ENCODE measurements at regions not wholly inside any gene's neighbourhood (a gene's known extent, or its start where the extent isn't known, plus 50 kb on each side); places are given as distances from the start of the nearest gene placed in this dataset.
"Not testable (repeated sequence)": the region's sequence is repeated elsewhere in the genome, so short reads cannot be mapped to it uniquely, and the experiment has no call there.

DNA sequence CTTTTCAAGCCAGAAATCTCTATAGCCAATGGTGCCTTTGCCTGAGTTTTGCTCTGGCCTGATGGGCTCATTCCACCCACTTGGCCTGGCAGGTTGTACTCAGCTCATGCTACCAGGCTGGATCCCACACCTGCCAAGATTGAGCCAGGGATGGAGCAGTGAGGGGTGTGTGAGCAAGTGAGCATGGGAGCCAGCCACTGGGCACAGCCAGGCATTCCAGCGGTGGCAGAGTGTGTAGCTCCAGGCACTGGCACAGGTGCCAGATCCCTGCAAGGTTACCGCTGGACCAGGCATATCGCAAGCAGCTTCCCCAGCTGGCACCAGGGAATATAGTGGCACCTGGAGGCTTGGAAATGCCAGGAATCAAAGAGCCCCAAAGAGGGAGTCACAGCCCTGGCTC, 2395.6 kb upstream of the C9orf72 start:
- no peak for DNase-seq

DNA sequence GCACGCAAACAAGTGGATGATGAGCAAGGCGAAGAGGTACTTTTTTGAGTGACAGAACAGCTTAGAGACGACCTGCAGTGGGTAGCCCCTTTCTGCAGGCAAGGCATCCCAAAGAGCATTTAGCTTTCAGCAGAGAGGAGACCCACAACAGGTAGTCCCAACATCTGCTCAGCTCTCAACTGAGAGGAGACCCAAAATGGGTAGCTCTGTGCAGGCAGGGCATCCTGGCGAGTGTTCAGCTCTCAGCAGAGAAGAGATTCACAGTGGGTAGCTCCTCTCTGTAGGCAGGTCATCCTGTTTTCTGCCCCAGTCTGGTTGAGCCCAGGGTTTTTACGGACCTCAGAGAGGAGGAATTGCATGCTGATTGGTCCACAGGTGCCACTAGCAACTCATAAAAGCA, 2396.1 kb upstream of the C9orf72 start:
- DNase-seq = no peak

DNA sequence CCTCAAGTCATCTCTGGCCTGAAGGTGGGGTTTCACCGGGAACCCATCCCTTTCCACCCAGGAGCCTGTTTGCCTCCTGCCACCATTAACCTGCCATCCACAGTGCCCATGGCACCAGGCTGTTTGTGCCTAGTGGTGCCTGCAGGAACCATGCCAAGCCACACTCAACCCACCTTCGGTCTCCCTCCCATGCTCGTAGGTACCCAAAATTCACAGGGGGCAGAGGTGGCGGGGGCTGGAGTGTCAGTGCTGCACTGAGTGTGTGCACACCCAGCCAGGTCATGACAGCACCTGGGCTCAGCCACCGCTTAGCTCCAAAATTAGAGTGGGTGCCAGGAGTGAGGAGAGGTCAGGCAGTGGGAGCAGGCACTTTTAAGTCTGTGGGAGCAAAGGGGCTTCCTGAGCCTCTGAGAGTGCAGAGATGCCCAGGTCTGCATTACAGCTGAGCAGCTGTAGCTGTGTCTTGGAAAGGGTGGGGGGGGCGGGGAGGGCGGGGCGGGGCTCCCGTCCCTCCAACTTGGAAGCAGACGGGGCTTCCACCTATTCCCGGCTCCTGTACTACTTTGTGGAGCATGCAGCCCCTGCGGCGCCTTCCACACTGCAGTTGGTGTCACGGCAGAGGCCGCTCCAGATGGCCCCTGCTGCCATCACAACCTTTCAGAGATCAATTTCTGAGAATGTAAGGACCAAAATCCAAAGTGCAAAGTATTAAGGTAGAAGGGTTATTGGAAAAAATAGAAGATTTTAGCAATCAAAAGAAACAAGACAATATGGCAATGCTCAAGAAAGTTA, 2396.8 kb upstream of the C9orf72 start:
- no peak for DNase-seq

DNA sequence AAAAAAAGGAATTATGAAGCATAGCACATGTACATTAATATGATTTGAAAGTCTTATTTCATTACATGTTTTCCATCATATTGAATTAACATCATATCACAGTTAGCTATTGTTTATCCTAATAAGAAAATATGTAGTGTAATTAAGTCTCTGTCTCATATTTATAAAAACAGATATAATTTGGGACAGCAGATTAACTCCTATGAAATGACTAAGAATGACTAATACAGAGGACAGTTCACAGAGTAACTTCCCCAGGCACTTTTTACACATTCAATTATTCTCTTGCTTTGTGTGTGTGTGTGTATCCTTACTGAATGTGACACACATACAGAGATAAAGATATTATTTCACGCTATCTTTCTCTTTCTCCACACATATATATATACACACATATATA, 2400.9 kb upstream of the C9orf72 start:
- DNase-seq = no peak

DNA sequence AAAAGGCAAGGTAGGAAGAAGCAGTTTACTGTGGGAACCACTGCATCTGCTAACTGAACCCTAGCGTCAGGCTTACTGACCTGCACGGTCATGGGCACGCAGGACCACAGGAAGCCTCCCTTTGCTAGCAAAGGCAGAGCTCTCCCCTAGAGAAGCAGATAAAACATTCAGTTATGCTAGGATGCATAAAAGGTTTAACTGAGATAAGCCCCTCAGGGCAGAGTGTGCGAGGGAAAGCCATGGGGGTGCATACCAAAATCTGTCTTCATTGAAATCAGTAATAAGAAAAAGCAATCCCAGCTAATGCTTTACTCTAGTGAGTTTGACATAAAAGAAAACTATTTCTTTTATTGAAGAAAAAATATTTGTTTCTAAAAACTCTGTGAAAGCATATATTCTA, 2403.7 kb upstream of the C9orf72 start:
- DNase-seq = no peak

DNA sequence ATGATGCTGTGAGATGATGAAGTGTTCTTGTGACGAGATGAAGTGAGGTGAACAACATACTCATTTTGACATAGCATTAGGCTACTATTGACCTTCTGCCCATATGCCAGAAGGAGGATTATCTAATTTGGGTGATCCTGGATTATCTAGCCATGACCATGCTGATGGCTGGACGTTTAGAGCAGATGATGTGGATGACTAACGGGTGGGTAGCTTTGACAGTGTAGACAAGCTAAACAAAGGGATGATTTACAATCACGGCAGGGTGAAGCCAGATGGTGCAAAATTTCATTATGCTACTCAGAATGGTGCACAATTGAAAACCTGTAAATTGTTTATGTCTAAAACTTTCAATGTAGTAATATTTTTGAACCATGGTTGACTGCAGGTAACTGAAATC, 2403.4 kb upstream of the ACO1 start:
- DNase-seq = no peak

DNA sequence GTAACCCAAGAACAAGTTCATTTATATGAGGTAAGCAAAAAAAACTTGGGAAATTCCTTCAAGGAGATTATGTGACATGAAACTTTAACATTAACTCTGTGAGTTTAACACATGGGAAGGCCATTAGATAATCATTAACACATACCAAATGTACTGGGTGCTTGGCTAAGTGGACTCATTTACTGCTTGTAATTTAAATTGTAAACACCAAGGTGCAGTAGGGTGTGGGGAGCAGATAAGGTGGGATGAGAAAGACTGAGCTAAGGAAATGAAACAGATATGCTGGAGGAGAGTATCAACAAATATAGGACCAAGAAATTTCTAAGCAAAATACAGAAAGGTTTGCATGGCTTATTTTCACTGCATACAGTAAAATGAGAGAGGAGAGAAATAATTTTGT, 2384.8 kb upstream of the ACO1 start:
- no peak for DNase-seq

DNA sequence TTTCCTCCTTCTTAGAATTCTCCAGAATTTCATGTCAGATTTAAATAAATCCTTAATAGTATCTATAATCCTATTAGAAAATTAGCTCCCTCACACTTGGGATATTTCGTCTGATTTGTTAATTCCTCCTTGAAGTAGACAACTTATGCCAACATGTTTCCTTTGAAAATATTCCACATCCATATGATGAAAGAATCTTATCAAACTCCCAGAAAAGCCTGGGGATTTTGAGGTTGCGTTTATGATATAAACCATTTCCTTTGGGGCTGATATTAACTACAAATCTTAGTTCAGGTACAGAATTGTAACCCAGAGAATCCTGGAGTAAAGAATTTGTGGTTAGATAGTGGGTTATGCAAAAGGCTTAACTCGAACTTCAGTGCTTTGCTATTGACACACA, 2373.8 kb upstream of the ACO1 start:
- no peak for DNase-seq

DNA sequence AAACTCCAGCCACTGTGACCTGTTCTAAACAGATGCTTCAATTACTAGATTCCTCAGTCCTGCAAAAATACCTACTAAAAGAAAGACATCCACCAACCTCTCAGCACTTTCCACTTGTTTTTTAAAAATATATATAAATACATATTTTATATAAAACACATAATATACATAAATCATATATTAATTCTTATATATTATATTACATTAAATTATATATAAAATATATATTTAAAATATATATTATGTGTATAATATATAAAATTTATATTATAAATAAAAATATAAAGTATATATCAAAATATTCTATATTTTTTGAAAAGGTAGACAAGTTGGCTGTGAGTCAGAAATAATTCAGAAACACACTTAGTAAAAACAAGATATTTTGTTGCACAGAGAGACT, 2371.8 kb upstream of the ACO1 start:
- DNase-seq = no peak

DNA sequence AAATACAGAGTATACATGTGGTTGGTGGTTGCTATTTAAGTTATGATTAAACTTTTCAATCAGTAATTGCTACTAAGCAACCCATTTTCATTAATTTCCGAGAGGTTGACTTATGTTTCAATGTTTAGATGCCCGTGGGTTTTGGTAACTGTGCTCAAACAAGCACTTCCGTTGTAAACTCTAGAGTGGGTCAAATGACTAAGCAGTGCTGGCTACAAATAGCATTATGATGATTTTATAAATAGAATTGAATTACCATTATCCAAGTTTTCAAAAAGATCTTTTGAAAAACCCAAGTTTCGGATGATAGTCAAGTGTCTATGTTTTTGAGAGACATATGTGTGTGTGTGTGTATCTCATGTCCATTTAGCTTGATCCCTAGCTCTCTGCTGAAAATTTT, 2369.4 kb upstream of the ACO1 start:
- DNase-seq = no peak

DNA sequence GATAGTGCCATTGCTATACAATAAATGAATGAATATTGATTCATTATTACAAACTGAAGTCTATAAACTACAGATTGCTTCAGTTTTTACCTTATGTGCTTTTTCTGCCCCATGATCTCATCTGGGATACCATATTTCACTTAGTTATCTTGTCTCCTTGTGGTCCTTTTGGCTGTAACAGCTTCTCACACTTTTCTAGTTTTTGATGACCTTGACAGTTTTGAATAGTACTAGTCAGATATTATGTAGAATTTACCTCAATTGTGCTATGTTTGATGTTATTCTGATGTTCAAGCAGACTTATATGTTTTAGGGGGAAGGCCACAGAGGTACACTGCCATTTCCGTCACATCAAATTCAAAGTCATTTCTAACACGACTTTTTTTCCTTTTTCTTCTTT, 2364.3 kb upstream of the ACO1 start:
- no peak for DNase-seq

DNA sequence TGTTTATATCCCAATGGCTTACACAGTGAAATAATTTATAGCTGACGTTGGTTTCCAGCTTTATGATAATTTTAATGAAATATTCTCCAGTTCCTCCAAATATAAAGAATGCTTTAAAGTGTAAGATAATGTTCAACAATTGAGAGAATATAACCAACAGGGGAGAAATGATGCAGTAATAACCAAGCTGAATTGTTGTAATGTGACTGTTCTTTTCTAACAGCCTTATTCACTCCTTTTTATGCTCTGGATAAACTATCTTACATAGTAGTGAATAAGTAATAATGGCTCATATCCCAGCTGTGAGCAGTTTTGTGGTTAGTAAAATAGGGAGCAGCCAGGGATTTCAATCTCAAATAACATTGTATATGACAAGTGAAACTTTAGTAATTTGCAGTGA, 2348.7 kb upstream of the ACO1 start:
- no peak for DNase-seq

DNA sequence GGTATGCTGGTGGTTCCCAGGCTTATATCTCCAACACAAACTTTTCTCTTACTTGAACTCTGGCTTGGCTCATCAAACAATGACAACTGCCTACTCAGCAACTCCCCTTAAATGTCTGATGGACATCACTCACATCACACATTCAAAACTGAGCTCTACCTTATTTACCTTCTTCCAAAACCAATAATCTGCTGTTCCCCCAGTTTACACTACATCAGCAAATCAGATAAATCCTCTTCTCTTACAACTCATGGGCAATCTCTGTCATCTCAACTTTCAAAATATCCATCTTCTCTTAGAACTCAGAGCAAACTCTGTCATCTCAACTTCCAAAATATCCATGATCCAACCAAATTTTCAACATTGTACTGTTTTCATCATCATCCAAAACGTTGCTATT, 2347.9 kb upstream of the ACO1 start:
- DNase-seq = no peak

DNA sequence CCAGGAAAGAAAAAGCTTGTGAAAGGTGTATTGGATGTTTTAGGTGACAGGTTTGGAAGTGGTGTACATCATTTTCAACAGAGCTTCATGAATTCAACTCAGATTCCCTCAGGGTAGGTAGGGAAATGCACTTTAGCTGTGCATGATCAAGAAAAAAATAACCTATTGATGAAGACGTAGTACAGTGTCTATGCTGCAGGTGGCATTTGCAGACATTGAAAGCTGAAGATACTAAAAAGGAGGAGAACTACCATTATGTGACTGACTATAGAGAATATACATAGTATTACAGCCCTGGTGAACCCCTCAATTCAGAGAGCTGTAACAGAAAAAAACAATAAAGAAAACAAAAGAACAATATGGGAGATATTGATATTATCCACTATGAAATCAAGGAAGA, 2344.7 kb upstream of the ACO1 start:
- DNase-seq = no peak

DNA sequence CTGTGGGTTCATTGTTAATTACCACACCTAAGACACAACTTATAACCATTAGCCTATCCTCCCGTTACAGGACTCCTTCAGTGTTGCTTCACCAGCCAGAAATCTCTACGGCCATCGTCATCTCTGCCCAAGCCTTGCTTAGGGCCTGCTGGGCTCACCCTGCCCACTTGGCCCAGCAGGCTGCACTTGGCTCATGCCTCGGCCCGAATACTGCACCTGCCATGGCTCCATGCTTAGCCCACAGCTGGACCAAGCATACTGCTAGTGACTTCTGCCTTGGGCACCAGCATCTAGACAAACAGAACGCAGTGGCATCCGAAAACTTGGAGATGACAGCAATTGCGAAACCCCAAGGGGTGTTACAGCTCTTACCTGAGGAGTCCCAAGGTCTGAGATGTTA, 2336.0 kb upstream of the ACO1 start:
- DNase-seq = no peak

DNA sequence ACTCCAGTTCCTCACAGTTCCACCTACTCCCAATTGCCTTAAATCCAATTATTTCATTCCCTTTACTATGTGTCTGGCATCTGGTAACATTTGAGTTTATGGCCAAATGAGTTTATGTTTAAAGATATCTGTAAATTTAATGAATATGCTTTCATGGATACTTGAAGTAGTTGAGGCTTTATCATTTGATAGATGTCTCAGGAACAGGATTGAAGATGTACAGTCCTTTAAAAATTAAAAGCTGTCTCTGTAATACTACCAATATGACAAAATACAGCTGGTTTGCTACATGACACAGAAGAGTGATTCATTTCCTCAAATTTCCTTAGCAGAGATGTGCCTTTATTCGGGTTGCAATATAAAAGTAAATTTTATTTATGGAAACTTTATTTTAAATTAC, 2326.0 kb upstream of the ACO1 start:
- no peak for DNase-seq

DNA sequence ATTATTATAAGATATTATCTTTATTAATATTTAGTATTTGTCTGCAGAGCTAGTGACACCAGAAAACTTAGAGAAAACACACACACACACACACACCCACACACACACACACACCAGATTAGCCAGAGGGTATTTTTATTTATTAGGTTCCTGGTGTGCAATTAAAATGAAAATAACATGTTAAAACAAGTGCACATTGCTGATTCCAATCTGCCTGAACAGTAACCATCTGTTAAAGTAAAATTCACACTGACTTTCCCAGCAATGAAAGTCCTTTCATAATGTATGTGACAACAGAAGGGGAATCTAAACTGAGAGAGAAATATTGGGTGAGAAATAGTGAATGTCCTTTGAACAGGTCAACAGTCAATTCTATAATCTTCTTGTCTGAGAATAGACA, 2323.5 kb upstream of the ACO1 start:
- DNase-seq = no peak

DNA sequence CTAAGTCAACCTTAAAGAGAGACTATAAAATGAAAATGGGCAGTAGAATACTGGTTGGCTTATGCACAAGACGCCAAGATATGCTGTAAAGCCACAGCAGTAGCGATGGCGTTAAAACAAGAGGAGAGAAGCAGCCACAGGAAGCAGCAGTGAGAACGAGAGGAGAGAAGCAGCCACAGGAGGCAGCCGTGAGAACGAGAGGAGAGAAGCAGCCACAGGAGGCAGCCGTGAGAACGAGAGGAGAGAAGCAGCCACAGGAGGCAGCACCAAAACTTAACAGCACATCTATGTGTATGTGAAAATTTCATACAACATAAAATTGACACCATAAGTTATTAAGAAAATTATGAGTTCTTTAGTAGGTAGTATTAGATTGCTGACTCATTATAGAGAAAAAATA, 2318.6 kb upstream of the ACO1 start:
- no peak for DNase-seq

DNA sequence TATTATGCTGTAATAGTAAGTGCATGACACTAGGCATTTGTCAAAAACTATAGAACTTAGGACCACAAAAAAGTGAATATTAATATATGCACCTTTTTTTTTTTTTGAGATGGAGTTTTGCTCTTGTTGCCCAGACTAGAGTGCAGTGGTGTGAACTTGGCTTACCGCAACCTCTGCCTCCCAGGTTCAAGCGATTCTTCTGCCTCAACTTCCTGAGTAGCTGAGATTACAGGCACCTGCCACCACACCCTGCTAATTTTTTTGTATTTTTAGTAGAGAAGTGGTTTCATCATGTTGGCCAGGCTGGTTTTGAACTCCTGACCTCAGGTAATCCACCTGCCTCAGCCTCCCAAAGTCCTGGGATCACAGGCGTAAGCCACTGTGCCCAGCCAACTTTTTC, 2315.2 kb upstream of the ACO1 start:
- DNase-seq = not testable (repeated sequence)

DNA sequence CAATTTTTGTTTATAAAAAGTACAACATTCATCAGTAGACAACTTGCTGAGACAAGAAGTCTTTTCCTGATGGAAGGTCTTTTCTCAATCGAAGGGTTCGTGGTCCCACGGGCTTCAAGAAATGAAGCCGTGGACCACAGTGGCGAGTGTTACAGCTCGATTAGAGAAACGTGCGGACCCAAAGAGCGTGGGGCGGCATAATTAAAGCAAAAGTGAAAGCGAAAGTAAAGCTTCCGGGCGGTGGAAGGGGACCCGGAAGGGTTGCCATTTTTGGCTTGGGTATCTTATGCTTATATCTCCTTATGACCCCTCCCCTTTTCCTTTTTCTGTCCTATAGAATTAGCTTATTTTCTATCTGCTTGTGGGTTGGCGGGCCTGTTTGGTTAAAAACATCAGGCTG, 2309.4 kb upstream of the ACO1 start:
- no peak for DNase-seq

DNA sequence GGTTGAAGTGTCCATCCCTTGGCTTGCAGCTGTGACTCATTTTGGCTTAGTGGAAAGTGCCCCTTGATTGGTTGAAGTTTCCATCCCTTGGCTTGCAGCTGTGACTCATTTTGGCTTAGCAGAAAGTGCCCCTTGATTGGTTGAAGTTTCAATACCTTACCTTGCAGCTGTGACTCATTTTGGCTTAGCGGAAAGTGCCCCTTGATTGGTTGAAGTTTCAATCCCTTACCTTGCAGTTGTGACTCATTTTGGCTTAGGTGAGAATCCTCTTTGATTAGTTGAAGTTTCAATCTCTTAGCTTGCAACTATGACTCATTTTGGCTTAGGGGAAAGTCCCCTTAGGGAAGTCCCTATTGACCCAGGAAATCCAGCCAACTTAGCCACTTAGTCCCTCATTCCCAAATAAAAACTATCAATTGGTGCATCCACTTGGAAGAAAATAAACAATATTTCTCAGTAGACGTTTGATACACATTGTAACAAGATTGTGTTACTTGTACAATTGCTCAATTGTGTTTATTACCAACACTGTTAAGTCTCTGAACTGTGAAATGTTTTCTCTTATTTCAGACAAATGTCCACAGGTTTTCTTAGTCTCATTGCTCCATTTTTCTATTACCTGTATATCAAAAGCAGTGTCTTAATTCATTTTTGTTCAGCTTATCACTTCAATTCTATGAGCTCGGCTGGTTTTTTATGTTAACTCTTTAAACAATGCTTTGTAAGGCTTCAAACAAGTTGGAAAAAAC, 2308.8 kb upstream of the ACO1 start:
- DNase-seq = peak; percentile 65

DNA sequence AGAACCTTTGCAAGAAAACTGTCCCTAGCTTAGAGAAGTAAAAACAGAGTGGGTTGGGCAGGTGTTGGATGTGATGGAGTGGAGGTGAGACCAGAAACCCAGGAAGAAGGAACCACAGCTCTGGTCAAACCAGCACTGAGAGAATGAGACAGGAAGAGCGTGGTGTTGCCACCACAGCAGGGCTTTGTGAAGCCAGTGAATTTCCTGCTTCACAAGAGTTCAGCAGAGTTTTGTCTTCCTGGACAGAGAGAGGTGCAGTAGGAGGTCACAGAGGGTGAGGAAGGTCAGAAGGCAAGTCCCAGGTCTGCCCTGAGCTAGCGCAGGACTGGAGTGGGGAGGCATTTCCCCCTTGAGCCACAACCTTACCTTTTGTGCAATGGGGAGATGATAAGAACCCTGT, 2306.2 kb upstream of the ACO1 start:
- DNase-seq = no peak

DNA sequence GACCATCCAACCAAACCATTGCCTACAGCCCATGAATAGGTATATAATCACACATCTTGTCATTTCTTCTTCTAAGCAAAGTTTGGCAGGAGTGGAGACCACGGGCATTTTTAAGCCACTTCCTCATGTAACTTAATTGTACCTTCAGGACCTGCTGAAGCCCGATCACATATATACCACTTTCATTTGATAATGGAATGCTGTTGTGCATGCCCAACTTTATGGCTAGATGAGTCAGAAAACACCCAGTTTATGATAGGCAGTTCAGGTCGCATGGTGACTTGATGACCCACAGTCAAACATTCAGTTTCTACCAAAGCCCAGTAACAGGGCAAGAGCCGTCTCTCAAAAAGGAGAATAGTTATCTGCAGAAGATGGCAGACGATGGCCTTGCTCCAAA, 2295.0 kb upstream of the ACO1 start:
- DNase-seq = no peak

DNA sequence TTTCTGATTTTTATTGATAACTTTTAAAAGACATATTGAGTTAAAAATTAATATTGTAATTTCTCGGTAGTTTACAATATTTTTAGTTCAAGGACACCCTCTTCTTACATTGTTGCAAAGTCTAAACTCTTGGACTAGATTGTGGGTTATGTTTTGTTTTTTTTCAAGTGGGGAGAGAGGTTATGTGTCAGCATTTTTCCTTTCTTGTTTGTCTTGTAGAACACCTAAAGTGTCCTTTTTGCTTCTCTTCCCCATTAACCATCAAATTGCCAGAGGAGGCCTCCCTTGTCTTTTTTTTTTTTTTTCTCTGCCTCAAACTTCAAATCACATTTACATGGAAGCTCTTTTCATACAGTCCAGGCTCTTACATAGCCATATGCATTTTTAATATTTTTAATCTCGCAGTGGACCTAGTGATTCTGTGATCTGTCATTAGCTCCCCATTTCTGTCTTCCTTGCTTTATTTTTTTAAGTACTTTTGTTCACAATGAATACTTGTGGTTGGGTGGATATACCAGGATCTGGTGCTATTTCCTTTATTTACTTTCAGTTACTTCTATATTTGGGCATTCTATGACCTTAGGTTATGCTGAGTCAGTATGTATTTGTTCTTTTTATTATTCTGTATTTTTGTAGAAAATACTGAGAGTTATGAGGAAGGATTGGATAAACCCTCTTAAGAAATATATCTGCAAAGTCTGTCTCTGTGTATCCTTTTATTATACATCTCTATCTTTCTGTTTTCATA, 2280.6 kb upstream of the ACO1 start:
- no peak for DNase-seq
